ENCODE measurements at regions not wholly inside any gene's neighbourhood (a gene's known extent, or its start where the extent isn't known, plus 50 kb on each side); places are given as distances from the start of the nearest gene placed in this dataset.
"Not testable (repeated sequence)": the region's sequence is repeated elsewhere in the genome, so short reads cannot be mapped to it uniquely, and the experiment has no call there.

DNA sequence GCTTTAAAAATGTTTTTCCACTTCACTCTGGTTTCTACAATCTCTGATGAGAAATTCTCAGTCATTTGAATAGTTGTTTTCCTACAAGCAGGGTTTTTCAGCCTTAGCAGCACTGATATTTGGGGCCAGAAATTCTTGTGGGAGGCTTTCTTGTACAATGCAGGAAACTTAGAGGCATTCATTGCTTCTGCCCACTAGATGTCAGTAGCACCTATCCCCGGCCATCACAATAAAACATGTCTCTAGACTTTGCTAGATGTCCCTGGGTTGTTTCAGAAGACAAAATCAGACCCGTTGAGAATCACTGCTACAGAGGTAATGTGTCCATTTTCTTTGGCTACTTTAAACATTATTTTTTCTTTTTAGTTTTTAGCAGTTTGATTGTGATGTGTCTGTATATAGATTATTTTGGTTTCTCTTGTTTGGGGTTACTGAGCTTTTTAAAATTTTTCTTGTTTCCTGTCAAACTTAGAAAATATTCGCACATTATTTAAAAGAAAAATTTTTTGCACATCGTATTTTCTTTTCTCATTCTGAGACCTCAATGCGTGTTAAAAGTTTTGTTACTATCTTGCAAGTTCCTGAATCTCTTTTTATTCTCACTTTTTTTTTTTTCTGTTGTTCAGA, 60.8 kb upstream of the CCDC179 start:
- H3K4me1 ChIP-seq (ENCODE audit: control insufficient read depth, insufficient read depth, low read length): peaks cover 8% of the 10 kb centered on the region
- WGBS (ENCODE audit: insufficient coverage, low lambda C conversion rate): 72% methylated on average over 3 of the region's 5 CpGs
- H3K27me3 ChIP-seq (ENCODE audit: control insufficient read depth, insufficient read depth, low read length): no peaks in the 10 kb centered on the region
- H3K27ac ChIP-seq (ENCODE audit: low read length): no peak overlapping the region
- no peak overlapping the region for H3K4me3 ChIP-seq (ENCODE audit: low read length)
- no peaks in the 10 kb centered on the region for H3K9me3 ChIP-seq (ENCODE audit: control insufficient read depth, low read depth, low read length)
- peak; percentile 35 to 69 for DNase-seq
- H3K36me3 ChIP-seq (ENCODE audit: control insufficient read depth, insufficient read depth, low read length): no peaks in the 10 kb centered on the region

DNA sequence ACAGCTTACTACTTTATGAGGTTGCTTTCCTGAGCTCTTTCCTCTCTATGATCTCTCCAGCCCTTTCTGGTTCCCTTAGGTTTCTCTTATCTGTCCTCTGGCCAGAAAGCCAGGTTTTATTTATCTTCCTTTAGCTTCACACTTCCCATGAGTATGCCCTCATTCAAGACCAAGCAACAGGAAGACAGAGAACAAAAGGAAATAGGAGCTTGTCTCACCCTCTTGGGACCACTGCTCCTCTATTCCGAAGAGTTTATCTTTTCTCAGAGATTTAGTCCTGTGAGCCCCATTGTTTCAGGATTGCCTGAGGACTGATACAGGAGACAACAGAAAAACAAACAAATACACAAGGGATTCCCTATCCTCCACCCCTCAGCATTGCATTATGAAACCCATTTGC, 62.4 kb upstream of the CCDC179 start:
- DNase-seq: peak in 1 of 2 donors; percentile 19
- Histone ChIP-seq H3K4me1 (ENCODE audit: control insufficient read depth, insufficient read depth, low read length) (peaks cover 8% of the 10 kb centered on the region), H3K36me3 (ENCODE audit: control insufficient read depth, insufficient read depth, low read length) (no peaks in the 10 kb centered on the region), H3K4me3 (ENCODE audit: low read length) (no peak overlapping the region), H3K27me3 (ENCODE audit: control insufficient read depth, insufficient read depth, low read length) (no peaks in the 10 kb centered on the region), H3K27ac (ENCODE audit: low read length) (peak overlapping the region; percentile 32), H3K9me3 (ENCODE audit: control insufficient read depth, low read depth, low read length) (no peaks in the 10 kb centered on the region)
- WGBS (ENCODE audit: insufficient coverage, low lambda C conversion rate): no CpG with 5 or more reads among the region's 1 CpG

DNA sequence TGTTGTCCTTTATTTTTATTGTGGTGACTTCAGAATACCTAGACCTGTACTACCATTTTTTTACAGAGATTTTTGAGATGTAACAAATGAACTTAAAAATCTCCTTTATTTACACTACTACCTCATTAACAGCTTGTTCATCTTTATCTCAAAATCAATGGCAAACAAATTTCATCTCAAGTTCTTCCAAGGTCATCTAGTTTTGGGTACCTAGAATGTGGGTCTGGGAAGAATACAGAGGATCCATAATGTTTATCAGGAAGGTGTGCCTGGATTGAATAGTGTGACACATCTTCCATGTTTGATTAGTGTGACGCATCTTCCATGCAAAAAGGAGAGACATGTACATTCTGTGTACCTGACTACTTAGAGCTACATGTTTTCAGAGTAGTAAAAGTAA, 63.3 kb upstream of the CCDC179 start:
- DNase-seq: peak in 1 of 2 donors; percentile 29
- Histone ChIP-seq H3K4me3 (ENCODE audit: low read length) (no peak overlapping the region), H3K27me3 (ENCODE audit: control insufficient read depth, insufficient read depth, low read length) (no peaks in the 10 kb centered on the region), H3K4me1 (ENCODE audit: control insufficient read depth, insufficient read depth, low read length) (peaks cover 8% of the 10 kb centered on the region), H3K36me3 (ENCODE audit: control insufficient read depth, insufficient read depth, low read length) (no peaks in the 10 kb centered on the region), H3K27ac (ENCODE audit: low read length) (no peak overlapping the region), H3K9me3 (ENCODE audit: control insufficient read depth, low read depth, low read length) (no peaks in the 10 kb centered on the region)
- WGBS (ENCODE audit: insufficient coverage, low lambda C conversion rate): no CpG with 5 or more reads among the region's 1 CpG

DNA sequence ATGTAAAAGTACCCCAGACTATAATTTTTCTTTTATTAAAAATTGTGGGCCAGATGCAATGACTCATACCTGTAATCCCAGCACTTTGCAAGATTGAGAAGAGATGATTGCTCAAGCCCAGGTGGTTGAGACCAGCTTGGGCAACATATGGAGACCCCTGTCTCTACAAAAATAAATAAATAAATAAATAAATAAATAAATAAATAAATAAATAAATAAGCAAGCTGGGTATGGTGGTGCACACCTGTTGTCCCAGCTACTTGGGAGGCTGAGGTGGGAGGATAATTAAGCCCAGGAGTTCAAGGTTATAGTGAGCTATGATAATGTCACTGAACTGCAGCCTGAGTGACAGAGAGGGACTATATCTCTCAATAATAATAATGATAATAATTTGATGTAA, 66.1 kb upstream of the CCDC179 start:
- no peak for DNase-seq
- Histone ChIP-seq H3K9me3 (ENCODE audit: control insufficient read depth, low read depth, low read length) (no peaks in the 10 kb centered on the region), H3K27me3 (ENCODE audit: control insufficient read depth, insufficient read depth, low read length) (no peaks in the 10 kb centered on the region), H3K4me1 (ENCODE audit: control insufficient read depth, insufficient read depth, low read length) (peaks cover 6% of the 10 kb centered on the region), H3K27ac (ENCODE audit: low read length) (no peak overlapping the region), H3K36me3 (ENCODE audit: control insufficient read depth, insufficient read depth, low read length) (no peaks in the 10 kb centered on the region), H3K4me3 (ENCODE audit: low read length) (no peak overlapping the region)

DNA sequence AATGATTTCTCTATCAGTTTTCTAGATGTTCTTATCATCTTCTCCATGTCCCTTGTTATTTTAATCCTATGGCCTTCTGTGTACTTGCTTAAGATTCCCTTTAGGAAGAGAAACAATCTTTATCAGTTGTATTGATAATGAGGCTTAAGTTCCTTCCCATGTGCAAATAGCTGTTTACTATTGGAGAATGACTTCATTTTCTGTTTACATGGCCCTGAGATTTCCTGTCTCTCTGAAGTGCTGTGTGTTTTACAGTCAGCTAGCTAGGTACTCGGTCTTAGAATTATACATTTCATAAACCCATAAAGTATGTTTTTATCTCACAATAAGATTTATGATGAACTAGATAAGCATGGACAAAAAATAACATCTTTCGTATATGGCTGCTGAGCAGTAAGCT, 67.5 kb upstream of the CCDC179 start:
- no CpG with 5 or more reads among the region's 2 CpGs for WGBS (ENCODE audit: insufficient coverage, low lambda C conversion rate)
- Histone ChIP-seq H3K27me3 (ENCODE audit: control insufficient read depth, insufficient read depth, low read length) (no peaks in the 10 kb centered on the region), H3K36me3 (ENCODE audit: control insufficient read depth, insufficient read depth, low read length) (no peaks in the 10 kb centered on the region), H3K27ac (ENCODE audit: low read length) (no peak overlapping the region), H3K9me3 (ENCODE audit: control insufficient read depth, low read depth, low read length) (no peaks in the 10 kb centered on the region), H3K4me1 (ENCODE audit: control insufficient read depth, insufficient read depth, low read length) (peaks cover 3% of the 10 kb centered on the region), H3K4me3 (ENCODE audit: low read length) (no peak overlapping the region)
- no peak for DNase-seq

DNA sequence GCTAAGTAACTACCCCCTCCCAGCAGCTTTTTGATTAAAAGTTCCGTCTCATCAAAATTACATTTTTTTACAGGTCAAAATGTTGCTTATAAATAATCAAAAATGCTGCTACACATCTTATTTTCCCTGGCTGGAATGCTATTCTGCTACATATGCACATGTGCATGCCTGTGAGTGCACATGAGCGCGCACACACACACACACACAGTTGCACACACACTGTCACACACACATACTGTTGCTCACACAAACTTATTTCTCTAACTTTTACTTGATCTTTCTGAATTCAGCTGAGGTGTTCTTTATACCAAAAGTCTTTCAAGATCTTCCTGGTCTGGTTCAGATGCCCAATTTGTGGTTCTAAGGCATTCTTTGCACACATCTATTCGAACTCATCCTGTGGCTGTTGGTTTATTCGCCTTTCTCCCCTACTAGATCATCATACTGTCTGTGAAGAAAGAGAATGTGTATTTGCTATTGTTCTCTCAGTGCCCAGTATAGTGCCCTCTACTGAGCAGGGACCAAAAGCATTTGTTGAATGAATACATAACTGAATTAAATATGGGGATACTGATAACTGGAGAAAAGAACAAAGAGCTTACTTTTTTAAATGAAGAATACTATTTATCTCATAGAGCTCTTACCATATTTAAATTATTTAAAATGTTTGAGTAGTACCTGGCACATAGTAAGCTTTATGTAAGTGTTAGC, 68.1 kb upstream of the CCDC179 start:
- Histone ChIP-seq H3K27me3 (ENCODE audit: control insufficient read depth, insufficient read depth, low read length) (no peaks in the 10 kb centered on the region), H3K36me3 (ENCODE audit: control insufficient read depth, insufficient read depth, low read length) (no peaks in the 10 kb centered on the region), H3K4me1 (ENCODE audit: control insufficient read depth, insufficient read depth, low read length) (no peaks in the 10 kb centered on the region), H3K27ac (ENCODE audit: low read length) (no peak overlapping the region), H3K4me3 (ENCODE audit: low read length) (no peak overlapping the region), H3K9me3 (ENCODE audit: control insufficient read depth, low read depth, low read length) (no peaks in the 10 kb centered on the region)
- DNase-seq: no peak
- 92% methylated on average over 2 of the region's 5 CpGs for WGBS (ENCODE audit: insufficient coverage, low lambda C conversion rate)

DNA sequence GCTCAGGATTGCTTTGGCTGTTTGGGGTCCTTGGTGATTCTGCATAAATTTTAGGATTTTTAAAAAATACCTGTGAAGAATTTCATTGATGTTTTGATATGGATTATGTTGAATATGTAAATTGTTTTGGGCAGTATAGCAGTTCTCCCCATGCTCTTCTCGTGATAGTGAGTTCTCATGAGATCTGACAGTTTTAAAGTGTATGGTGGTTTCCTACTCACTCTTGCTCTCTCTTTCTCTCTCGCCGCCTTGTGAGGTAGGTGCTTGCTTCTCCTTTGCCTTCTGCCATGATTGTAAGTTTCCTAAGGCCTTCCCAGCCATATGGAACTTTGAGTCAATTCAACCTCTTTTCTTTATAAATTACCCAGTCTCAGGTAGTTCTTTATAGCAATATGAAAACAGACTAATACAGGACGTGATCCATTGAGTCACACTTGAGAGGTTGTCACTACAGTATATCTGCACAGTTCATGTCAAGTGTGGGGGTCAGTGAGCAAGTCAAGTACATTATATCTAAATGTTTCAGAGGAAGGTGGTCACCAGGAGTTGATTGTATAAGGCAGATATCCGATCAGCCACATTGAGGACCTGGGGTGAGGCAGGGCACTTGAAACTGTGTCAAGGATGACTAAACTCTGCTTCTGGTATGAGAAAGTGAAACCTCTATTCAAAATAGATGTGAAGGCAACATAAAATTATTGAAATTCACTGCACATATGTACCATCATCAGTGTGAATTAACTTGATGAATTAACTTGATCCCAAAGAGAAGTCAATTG, 70.7 kb upstream of the CCDC179 start:
- 80% methylated on average over 1 of the region's 5 CpGs for WGBS (ENCODE audit: insufficient coverage, low lambda C conversion rate)
- H3K27me3 ChIP-seq (ENCODE audit: control insufficient read depth, insufficient read depth, low read length): no peaks in the 10 kb centered on the region
- no peak for DNase-seq
- no peak overlapping the region for H3K4me3 ChIP-seq (ENCODE audit: low read length)
- no peaks in the 10 kb centered on the region for H3K4me1 ChIP-seq (ENCODE audit: control insufficient read depth, insufficient read depth, low read length)
- no peak overlapping the region for H3K27ac ChIP-seq (ENCODE audit: low read length)
- H3K36me3 ChIP-seq (ENCODE audit: control insufficient read depth, insufficient read depth, low read length): no peaks in the 10 kb centered on the region
- no peaks in the 10 kb centered on the region for H3K9me3 ChIP-seq (ENCODE audit: control insufficient read depth, low read depth, low read length)

DNA sequence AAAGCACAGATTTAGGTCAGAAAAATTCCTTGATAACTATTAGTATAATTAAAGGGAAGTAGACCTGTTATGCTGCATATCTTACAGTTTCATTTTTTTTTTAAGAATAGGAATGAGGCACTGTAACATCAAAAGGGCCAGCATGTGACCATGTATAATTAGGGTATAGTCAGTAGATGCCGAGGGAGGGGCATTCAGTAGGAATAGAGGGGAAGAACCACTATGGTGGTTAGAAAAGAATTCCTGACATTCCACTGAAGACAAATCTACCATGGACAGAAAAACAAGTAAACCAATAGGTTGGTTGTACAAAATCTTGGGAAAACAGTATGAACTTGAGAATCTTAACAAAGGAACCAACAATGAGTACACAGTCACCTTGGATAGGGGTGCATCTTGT, 78.4 kb upstream of the CCDC179 start:
- H3K9me3 ChIP-seq (ENCODE audit: control insufficient read depth, low read depth, low read length): no peaks in the 10 kb centered on the region
- H3K4me3 ChIP-seq (ENCODE audit: low read length): no peak overlapping the region
- no peaks in the 10 kb centered on the region for H3K36me3 ChIP-seq (ENCODE audit: control insufficient read depth, insufficient read depth, low read length)
- WGBS (ENCODE audit: insufficient coverage, low lambda C conversion rate): 100% methylated on average over 1 of the region's 1 CpG
- H3K27ac ChIP-seq (ENCODE audit: low read length): no peak overlapping the region
- no peaks in the 10 kb centered on the region for H3K4me1 ChIP-seq (ENCODE audit: control insufficient read depth, insufficient read depth, low read length)
- no peak for DNase-seq
- no peaks in the 10 kb centered on the region for H3K27me3 ChIP-seq (ENCODE audit: control insufficient read depth, insufficient read depth, low read length)

DNA sequence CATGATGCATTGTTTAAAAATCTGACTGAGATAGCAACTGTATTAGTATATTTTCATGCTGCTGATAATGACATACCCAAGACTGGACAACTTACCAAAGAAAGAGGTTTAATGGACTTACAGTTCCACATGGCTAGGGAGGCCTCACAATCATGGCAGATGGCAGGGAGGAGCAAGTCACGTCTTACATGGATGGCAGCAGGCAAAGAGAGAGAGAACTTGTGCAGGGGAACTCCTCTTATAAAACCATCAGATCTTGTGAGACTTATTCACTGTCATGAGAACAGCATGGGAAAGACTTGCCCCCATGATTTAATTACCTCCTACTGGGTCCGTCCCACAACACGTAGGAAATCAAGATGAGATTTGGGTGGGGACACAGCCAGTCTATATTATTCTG, 81.3 kb upstream of the CCDC179 start:
- not testable (repeated sequence) for H3K9me3 ChIP-seq (ENCODE audit: control insufficient read depth, low read depth, low read length); H3K4me3 ChIP-seq (ENCODE audit: low read length); DNase-seq; H3K36me3 ChIP-seq (ENCODE audit: control insufficient read depth, insufficient read depth, low read length); H3K4me1 ChIP-seq (ENCODE audit: control insufficient read depth, insufficient read depth, low read length); H3K27ac ChIP-seq (ENCODE audit: low read length); H3K27me3 ChIP-seq (ENCODE audit: control insufficient read depth, insufficient read depth, low read length)
- 100% methylated on average over 2 of the region's 3 CpGs for WGBS (ENCODE audit: insufficient coverage, low lambda C conversion rate)

DNA sequence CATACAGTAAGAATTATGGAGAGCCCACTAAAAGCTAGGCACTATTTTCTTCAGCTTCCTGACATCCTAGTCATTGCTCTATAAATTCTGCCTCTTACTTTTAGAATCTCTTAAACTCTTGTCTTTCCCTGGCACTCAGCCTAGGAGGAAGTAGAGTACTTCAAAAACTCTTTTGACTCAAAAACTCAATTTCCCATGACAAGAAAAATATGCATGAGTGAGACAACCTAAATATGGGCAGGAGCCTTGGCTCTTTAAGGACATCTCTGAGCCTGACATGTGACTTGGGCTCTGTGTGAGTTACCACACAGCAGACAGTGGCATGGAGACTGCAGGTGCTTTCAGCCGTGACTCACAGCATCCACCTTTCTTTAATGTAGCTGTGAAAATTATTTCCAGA, 97.5 kb upstream of the CCDC179 start:
- DNase-seq: no peak
- H3K9me3 ChIP-seq (ENCODE audit: control insufficient read depth, low read depth, low read length): no peaks in the 10 kb centered on the region
- WGBS (ENCODE audit: insufficient coverage, low lambda C conversion rate): no CpG with 5 or more reads among the region's 1 CpG
- H3K27ac ChIP-seq (ENCODE audit: low read length): no peak overlapping the region
- no peaks in the 10 kb centered on the region for H3K36me3 ChIP-seq (ENCODE audit: control insufficient read depth, insufficient read depth, low read length)
- no peaks in the 10 kb centered on the region for H3K4me1 ChIP-seq (ENCODE audit: control insufficient read depth, insufficient read depth, low read length)
- no peak overlapping the region for H3K4me3 ChIP-seq (ENCODE audit: low read length)
- H3K27me3 ChIP-seq (ENCODE audit: control insufficient read depth, insufficient read depth, low read length): no peaks in the 10 kb centered on the region
